ENCODE measurements at regions not wholly inside any gene's neighbourhood (a gene's known extent, or its start where the extent isn't known, plus 50 kb on each side); places are given as distances from the start of the nearest gene placed in this dataset.
"Not testable (repeated sequence)": the region's sequence is repeated elsewhere in the genome, so short reads cannot be mapped to it uniquely, and the experiment has no call there.

DNA sequence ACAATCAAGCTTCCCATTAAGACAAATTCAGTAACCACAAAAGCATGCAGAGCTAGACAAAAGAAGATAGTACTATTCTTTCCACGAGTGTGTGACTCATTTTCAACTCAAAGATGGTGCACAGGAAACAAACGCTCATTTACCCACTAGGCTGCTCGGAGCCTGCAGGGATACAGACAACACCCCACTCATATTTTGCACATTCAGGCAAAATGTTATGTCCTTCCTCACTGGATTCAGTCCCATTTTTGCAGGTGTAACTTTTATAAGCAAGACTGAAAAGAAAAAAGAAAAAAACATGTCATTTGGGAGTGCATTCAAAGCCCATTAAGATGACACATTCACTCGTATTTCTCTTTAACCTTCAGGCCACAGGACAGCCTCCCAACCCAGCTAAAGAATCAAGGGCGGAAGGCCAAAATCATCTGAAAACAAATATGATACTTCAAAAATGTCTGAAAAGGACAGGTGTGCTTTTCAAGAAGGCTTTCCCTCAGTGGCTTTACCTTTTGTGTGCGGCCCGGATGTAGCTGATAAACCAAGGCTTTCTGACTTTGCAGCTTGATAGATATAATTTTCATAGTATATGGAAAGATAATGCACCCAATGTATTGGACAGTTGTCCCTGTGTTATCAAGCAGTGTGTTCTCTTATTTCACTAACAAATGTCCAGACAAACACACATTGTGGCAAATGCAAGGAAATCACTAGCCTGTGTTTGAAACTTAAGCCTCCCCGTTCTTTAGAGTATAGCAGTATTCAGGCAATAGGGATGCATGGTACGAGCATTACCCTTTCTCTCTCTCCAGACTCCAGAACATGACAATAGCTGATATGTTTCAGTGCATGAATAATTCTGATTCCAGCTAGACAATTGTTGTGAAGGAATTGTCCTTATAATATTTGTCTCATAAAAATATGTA lies 147.8 kb upstream of the KRR1 start:
- no peak for DNase-seq

GRCh38 chr12:75658286-75658685 lies 146.9 kb upstream of the KRR1 start:
- no peak for DNase-seq

GRCh38 chr12:75657831-75658230 lies 146.4 kb upstream of the KRR1 start:
- no peak for DNase-seq

DNA sequence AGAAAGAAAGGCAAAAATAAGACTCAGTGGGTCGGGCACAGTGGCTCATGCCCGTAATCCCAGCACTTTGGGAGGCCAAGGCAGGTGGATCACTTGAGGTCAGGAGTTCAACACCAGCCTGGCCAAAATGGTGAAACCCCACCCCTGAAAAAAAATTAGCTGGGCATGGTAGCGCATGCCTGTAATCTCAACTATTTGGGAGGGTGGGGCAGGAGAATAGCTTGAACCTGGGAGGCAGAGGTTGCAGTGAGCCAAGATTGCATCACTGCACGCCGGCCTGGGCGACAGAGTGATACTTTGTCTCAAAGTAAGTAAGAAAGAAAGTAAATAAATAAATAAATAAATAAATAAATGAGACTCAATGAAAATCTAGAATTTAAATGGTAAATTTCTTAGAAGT lies 145.9 kb upstream of the KRR1 start:
- not testable (repeated sequence) for DNase-seq

- DNase-seq: no peak
Observed at GRCh38 chr12:75656648-75657047, 145.2 kb upstream of the KRR1 start.

DNA sequence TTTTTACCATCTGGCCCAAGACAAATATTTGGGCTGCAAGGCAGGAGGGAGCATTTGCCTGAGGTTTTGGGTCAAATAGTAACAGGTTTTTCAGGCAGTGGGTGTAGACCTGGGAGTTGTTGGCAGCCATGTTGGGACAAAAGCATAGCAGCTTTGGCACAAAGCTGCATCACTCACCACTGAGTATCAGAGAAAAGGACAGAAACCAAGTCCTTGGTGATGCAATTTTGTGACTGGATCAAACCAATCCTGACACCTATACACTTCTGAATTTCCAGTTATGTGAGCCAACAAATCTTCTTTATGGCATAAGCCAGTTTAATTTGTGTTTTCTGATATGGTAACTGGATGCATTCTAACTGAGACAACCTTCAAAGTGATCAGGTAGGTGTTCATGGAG lies 144.8 kb upstream of the KRR1 start:
- DNase-seq: no peak

DNA sequence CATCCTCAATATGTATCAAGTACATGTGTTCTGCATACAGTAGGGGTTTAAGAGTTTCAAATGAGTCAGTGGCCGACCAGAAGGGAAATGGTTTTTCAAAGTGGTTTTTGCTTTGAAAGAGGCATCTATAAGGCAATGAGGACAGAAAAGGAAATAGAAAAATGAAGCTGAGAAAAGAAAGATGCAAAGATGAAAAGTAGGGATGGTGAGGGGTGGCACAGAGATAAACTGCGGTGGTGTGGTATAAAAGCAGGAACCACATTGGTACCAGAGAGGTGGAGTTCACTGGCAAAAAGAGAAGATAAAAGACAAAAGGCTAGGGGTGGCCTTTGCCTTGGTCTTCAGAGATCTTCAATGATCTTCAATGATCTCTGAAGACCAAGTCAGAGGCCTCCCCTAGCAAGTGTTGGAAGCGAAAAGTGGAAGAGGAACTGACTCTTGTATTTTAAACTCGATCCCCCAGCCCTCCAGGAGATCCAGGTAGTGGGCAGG lies 144.0 kb upstream of the KRR1 start:
- no peak for DNase-seq

- no peak for DNase-seq
Observed at GRCh38 chr12:75651342-75651695, 139.9 kb upstream of the KRR1 start.

DNA sequence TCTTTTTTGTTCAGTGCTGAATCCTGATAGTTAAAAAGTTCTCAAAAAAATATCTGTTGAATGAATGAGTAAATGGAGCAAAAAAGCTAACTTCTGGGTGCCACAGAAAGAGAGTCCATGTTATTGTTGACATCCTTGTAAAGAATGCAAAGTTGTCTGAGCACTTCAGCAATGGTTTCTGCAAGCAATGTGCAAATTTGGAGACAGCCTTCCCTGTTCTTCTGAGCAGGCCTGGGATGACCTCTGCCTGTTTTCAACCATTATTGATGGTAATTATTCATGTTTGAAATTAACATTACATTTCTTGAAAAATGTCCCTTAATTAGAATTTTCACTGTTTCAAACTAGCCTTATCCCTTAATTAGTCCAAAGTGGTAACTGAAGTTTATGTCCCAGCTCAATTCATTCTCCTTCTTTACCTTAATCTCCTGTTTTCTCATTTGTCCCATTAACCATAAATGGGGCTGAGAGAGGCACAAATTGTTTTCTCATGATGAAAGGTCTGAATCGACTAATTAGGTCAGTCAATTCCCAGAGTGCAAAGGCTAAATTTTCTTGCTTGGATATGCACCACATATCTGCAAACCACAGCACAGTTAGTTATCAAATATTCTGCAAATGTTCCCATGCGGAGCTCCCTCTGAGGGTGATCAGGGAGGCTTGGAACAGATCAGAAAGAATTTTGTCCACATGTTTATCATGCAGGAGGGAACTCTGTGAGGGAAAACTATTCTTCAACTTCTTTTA lies 139.4 kb upstream of the KRR1 start:
- DNase-seq: no peak

GRCh38 chr12:75650100-75650499 lies 138.7 kb upstream of the KRR1 start:
- DNase-seq: no peak

- no peak for DNase-seq
Observed at GRCh38 chr12:75648856-75649255, 137.4 kb upstream of the KRR1 start.

DNA sequence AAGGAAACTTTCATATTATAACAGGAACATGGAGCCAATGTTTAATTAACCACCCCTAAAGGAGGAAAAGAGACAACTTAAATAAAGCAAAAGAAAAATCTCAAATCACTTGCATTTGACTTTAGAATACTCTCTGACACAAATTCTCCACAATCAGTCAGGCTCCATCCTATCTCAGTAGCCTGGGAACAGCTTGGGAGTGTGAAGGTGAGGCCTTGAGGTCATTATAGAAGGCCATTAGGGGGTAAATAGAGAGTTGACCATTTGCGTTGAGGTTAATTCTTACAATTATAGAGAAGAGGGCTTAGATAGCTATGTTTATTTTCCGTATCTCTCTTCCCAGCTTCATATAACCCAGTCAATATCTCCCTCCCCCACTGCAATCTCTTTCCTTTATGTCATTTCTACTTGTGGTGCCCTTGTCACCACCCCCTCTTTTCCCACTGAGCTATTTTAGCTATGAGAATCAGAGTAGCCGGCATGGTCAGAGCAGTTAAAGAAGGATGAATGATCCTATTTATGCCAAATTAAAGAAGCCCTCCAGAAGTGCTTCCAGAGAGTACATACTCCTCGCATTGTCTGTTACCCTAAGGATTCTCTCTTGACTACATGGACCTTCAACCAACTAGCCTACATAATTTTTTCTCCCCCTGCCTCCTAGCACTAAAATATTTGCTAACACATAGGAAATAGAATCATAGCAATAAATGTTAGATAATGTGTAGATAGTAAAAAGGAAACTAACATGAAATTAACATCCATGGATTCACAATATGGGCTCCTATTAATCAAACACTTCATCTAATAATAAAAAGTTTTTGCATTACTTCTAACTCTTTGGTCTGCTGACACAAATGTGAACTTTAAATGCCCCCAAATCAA lies 135.2 kb upstream of the KRR1 start:
- no peak for DNase-seq

GRCh38 chr12:75644472-75645072 lies 133.2 kb upstream of the KRR1 start:
- DNase-seq: no peak

GRCh38 chr12:75643119-75643518 lies 131.7 kb upstream of the KRR1 start:
- not testable (repeated sequence) for DNase-seq

DNA sequence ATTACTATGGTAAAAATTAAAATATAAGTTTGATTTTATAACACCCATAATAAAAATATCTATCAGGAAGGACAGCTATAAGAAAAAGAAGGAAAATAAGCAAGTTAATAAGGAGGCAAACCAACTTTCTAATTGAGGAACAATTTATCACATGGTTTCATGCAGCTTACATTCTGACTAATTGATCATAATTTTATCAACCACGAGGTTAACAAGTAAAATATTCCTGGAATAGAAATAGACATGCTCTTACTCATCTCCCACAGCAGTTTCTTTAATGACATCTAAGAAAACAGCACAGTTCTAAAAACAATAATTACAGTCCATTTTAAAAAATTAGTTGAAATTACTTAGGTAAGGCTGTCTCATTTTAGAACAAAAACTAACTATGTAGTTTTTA lies 130.8 kb upstream of the KRR1 start:
- DNase-seq: no peak

DNA sequence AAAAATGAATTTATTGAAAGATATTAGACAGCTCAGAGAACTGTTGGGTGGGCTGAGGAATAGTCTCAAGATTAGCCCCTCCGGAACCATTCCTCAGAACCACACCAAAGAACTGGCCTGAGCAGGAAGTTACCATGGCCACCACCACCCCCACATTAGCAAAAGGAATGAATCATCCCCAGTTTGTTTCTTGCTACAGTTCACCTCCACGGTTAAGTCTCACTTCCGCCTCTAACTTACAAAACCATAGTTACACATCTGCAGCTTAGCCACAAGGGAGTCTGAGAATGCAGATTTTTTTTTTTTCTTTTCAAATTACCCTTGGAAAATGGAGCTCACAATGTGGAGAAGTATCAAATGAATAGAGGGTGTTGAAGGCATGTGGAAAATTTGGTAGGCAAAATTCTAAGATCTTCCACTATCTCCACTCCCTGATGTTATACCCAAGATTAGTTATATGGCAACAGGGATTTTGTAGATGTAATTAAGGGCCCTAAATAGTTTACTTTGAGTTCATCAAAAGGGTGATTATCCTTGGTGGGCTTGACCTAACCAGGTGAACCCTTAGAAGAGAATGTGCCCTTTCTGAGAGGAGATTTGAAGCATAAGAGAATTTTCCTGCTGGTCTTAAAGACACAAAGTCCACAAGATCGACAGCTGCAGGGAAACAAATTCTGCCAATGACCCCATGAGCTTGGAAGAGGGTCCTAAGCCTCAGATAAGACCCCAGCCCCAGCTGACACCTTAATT lies 129.8 kb upstream of the KRR1 start:
- DNase-seq: peak; percentile 13

DNA sequence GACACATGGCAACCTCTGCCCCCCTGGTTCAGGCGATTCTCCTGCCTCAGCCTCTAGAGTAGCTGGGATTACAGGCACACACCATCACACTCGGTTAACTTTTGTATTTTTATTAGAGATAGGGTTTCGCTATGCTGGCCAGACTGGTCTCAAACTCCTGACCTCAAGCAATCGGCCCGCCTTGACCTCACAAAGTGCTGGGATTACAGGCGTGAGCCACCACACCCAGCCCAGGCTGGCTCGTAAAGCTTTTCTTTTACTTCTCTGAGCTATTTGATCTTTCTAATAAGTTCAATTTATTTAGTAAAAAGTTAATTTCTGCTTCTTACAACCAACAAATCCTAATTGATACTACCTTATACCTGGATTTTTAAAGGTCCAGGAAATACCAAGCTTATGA lies 127.4 kb upstream of the KRR1 start:
- no peak for DNase-seq

DNA sequence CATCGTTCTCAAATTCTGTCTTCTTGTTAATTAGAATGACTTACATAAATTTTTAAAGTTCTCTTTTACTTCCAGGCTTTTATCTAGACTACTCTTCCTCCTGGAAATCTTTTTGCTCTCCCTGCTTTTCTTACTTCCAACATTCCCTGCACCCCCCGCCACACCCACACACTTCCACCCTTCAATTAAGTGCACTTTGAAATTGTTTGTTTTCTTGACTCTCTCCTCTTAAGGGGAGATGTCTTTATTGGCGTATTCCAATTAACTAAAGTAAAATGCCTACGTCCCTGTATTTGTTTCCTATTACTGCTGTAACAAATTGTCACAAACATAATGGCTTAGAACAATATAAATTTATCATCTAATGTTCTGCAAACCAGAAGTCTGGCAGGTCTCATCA lies 125.2 kb upstream of the KRR1 start:
- DNase-seq: no peak

GRCh38 chr12:75635606-75636444 lies 124.4 kb upstream of the KRR1 start:
- DNase-seq: no peak

- no peak for DNase-seq
Observed at GRCh38 chr12:75634244-75635222, 123.1 kb upstream of the KRR1 start.
